SU-DHL-6 (cell line): ENCODE measurements at regions not wholly inside any gene's neighbourhood (a gene's known extent, or its start where the extent isn't known, plus 50 kb on each side); places are given as distances from the start of the nearest gene placed in this dataset.

ENCODE experiments used
- H2AFZ ChIP-seq: fragments of 200-600 bp; sonication (generic); 2 replicates; pipeline ENCODE4 v1.6.1; 2014; ENCODE audit warnings: low read depth, mild to moderate bottlenecking, moderate library complexity, mixed read lengths, antibody characterized with exemption, low read length; ENCODE audit not compliant: severe bottlenecking
- H3F3A ChIP-seq: fragments of 200-600 bp; shearing (Covaris generic); 2 replicates; pipeline ENCODE4 v1.6.0; 2016; ENCODE audit warnings: antibody characterized with exemption, mild to moderate bottlenecking; ENCODE audit not compliant: insufficient read depth
- H3K27ac ChIP-seq: fragments of 200-600 bp; sonication (generic); 2 replicates; pipeline ENCODE4 v1.5.1; 2016; ENCODE audit warnings: low read depth, mild to moderate bottlenecking, low read length, moderate library complexity, mixed read lengths
- H3K27me3 ChIP-seq: fragments of 200-600 bp; sonication (generic), shearing (Covaris generic); 2 replicates; pipeline ENCODE4 v1.6.0; 2014; ENCODE audit warnings: mild to moderate bottlenecking, low read length
- H3K36me3 ChIP-seq: fragments of 200-600 bp; sonication (generic); 2 replicates; pipeline ENCODE4 v1.6.1; 2014; ENCODE audit warnings: mild to moderate bottlenecking, low read length, mixed read lengths
- H3K4me2 ChIP-seq: fragments of 300-600, 200-600 bp; shearing (Covaris generic), sonication (generic); 2 replicates; pipeline ENCODE4 v1.6.0; 2014; ENCODE audit warnings: low read length, low read depth, mild to moderate bottlenecking; ENCODE audit not compliant: poor library complexity, severe bottlenecking
- H3K4me3 ChIP-seq: fragments of 200-600 bp; sonication (generic); 2 replicates; pipeline ENCODE4 v1.5.1; 2014; ENCODE audit warnings: antibody characterized with exemption, low read length, mild to moderate bottlenecking, mixed read lengths; ENCODE audit not compliant: insufficient read depth, poor library complexity, severe bottlenecking
- H3K79me2 ChIP-seq: fragments of 200-600 bp; sonication (generic); 2 replicates; pipeline ENCODE4 v1.6.1; 2014; ENCODE audit warnings: mild to moderate bottlenecking, low read length, moderate library complexity; ENCODE audit not compliant: insufficient read depth
- H3K9ac ChIP-seq: fragments of 200-600 bp; sonication (generic); 2 replicates; pipeline ENCODE4 v1.7.0; 2014; ENCODE audit warnings: mild to moderate bottlenecking, low read length
- H3K9me2 ChIP-seq: fragments of 200-600 bp; sonication (generic); replicated peaks from 2 replicates; pipeline ENCODE4 v1.6.1; 2014; ENCODE audit warnings: low read length; ENCODE audit not compliant: insufficient read depth
- H3K9me3 ChIP-seq: fragments of 200-600 bp; sonication (generic); 2 replicates; pipeline ENCODE4 v1.6.1; 2014; ENCODE audit warnings: low read length, mixed read lengths; ENCODE audit not compliant: insufficient read depth
- H4K20me1 ChIP-seq: fragments of 200-600 bp; sonication (generic); 2 replicates; pipeline ENCODE4 v1.6.1; 2014; ENCODE audit warnings: low read depth, mild to moderate bottlenecking, antibody characterized with exemption, low read length, moderate library complexity, mixed read lengths
- CTCF ChIP-seq: fragments of 200-600 bp; sonication (generic); IDR thresholded peaks from one replicate; pipeline ENCODE4 v1.5.1; 2017; ENCODE audit warnings: antibody characterized with exemption, mild to moderate bottlenecking, low read length, moderate library complexity; ENCODE audit not compliant: insufficient read depth, poor library complexity, severe bottlenecking
- EZH2phosphoT487 ChIP-seq: fragments of 200-600 bp; sonication (generic), shearing (Covaris generic); conservative IDR thresholded peaks from 2 replicates; pipeline ENCODE4 v1.6.1; 2018; ENCODE audit warnings: mild to moderate bottlenecking, antibody characterized with exemption, low read length, moderate library complexity, mixed read lengths

- no peak overlapping the region for H3K4me3 ChIP-seq
- no peaks in the 10 kb centered on the region for H3K9me3 ChIP-seq
- H3K9me2 ChIP-seq = no peaks in the 10 kb centered on the region
- H3K9ac ChIP-seq = no peak overlapping the region
- TF ChIP-seq CTCF = no peak
- no peak for TF ChIP-seq EZH2phosphoT487
- H3K36me3 ChIP-seq = no peaks in the 10 kb centered on the region
- no peaks in the 10 kb centered on the region for H4K20me1 ChIP-seq
- H3K79me2 ChIP-seq = no peaks in the 10 kb centered on the region
- H2AFZ ChIP-seq = no peak overlapping the region
- no peak overlapping the region for H3K4me2 ChIP-seq
- no peaks in the 10 kb centered on the region for H3F3A ChIP-seq
- no peaks in the 10 kb centered on the region for H3K27me3 ChIP-seq
- no peak overlapping the region for H3K27ac ChIP-seq
Observed at GRCh38 chr14:48970943-48971342, 615.2 kb downstream of the RPS29 start.

GRCh38 chr14:48967419-48967818 is 618.8 kb downstream of the RPS29 start:
- H3K4me3 ChIP-seq = no peak overlapping the region
- H3K9ac ChIP-seq = no peak overlapping the region
- H3K27me3 ChIP-seq = no peaks in the 10 kb centered on the region
- H3K9me3 ChIP-seq = no peaks in the 10 kb centered on the region
- H3K27ac ChIP-seq = no peak overlapping the region
- TF ChIP-seq EZH2phosphoT487 = no peak
- TF ChIP-seq CTCF = no peak
- H2AFZ ChIP-seq = no peak overlapping the region
- no peak overlapping the region for H3K4me2 ChIP-seq
- no peaks in the 10 kb centered on the region for H3K36me3 ChIP-seq
- no peaks in the 10 kb centered on the region for H3F3A ChIP-seq
- H3K9me2 ChIP-seq = no peaks in the 10 kb centered on the region
- H3K79me2 ChIP-seq = no peaks in the 10 kb centered on the region
- no peaks in the 10 kb centered on the region for H4K20me1 ChIP-seq

- no peaks in the 10 kb centered on the region for H3K36me3 ChIP-seq
- no peak for TF ChIP-seq CTCF
- no peak for TF ChIP-seq EZH2phosphoT487
Observed at GRCh38 chr14:48963231-48963790, 622.9 kb downstream of the RPS29 start.

More at GRCh38 chr14:48963231-48963790, 622.9 kb downstream of the RPS29 start:
- H3K9me2 ChIP-seq = no peaks in the 10 kb centered on the region
- no peaks in the 10 kb centered on the region for H3K27me3 ChIP-seq
- no peak overlapping the region for H3K4me3 ChIP-seq
- H3F3A ChIP-seq = no peaks in the 10 kb centered on the region
- no peak overlapping the region for H3K27ac ChIP-seq
- no peak overlapping the region for H2AFZ ChIP-seq
- no peaks in the 10 kb centered on the region for H3K79me2 ChIP-seq
- H4K20me1 ChIP-seq = no peaks in the 10 kb centered on the region
- H3K4me2 ChIP-seq = no peak overlapping the region
- H3K9me3 ChIP-seq = no peaks in the 10 kb centered on the region
- no peak overlapping the region for H3K9ac ChIP-seq
